ENCODE measurements at regions not wholly inside any gene's neighbourhood (a gene's known extent, or its start where the extent isn't known, plus 50 kb on each side); places are given as distances from the start of the nearest gene placed in this dataset.

- ATAC-seq = no peak
- intact Hi-C loops (cut with DNase I, micrococcal nuclease) = no loop called here
- H3K36me3 ChIP-seq (ENCODE audit: low read depth) = no peaks in the 10 kb centered on the region
- no peaks in the 10 kb centered on the region for H3K9me3 ChIP-seq
- H3K4me3 ChIP-seq = no peak overlapping the region
- TF ChIP-seq, protein P1, sequence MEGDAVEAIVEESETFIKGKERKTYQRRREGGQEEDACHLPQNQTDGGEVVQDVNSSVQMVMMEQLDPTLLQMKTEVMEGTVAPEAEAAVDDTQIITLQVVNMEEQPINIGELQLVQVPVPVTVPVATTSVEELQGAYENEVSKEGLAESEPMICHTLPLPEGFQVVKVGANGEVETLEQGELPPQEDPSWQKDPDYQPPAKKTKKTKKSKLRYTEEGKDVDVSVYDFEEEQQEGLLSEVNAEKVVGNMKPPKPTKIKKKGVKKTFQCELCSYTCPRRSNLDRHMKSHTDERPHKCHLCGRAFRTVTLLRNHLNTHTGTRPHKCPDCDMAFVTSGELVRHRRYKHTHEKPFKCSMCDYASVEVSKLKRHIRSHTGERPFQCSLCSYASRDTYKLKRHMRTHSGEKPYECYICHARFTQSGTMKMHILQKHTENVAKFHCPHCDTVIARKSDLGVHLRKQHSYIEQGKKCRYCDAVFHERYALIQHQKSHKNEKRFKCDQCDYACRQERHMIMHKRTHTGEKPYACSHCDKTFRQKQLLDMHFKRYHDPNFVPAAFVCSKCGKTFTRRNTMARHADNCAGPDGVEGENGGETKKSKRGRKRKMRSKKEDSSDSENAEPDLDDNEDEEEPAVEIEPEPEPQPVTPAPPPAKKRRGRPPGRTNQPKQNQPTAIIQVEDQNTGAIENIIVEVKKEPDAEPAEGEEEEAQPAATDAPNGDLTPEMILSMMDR (IDR thresholded peaks at IDR 0.05) = no peak
- DNase-seq = no peak
- H3K4me1 ChIP-seq (ENCODE audit: low read depth) = no peaks in the 10 kb centered on the region
Measured at GRCh38 chr20:48177058-48177457, 391.8 kb upstream of the SULF2 start.

- DNase-seq (no peak), ATAC-seq (no peak)
- Histone ChIP-seq H3K4me1 (ENCODE audit: low read depth) (no peaks in the 10 kb centered on the region), H3K4me3 (no peak overlapping the region), H3K9me3 (no peaks in the 10 kb centered on the region), H3K36me3 (ENCODE audit: low read depth) (no peaks in the 10 kb centered on the region)
- TF ChIP-seq, protein P1 (IDR thresholded peaks at IDR 0.05) = no peak
- intact Hi-C loops (cut with DNase I, micrococcal nuclease) = no loop called here
Measured at GRCh38 chr20:48176139-48176538, 390.9 kb upstream of the SULF2 start.

DNA sequence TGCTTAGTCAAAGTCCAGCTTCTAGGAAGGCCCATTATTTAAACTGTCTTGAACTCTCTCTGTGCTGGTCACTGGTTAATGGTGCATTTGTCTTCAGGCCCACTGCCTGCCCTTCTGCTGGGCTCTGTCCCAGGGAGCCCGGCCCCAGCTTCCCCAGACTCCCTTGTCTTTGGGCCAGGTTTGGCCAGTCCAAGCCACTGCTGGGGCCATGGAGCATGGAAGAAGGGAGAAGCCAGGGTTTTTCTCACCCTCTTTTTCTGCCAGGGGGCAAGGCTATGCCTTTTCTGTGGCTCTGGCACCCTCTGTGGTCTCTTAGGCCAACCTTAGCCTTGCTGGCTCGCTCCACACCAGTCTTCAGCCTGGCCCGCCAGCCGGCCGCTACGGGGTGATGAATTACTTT, 390.0 kb upstream of the SULF2 start:
- intact Hi-C loops (cut with DNase I, micrococcal nuclease) = no loop called here
- TF ChIP-seq, protein P1 (IDR thresholded peaks at IDR 0.05) = no peak
- no peak overlapping the region for H3K4me3 ChIP-seq

GRCh38 chr20:48172357-48172702, 387.0 kb upstream of the SULF2 start:
- Histone ChIP-seq H3K36me3 (ENCODE audit: low read depth) (no peaks in the 10 kb centered on the region), H3K4me3 (no peak overlapping the region), H3K4me1 (ENCODE audit: low read depth) (no peaks in the 10 kb centered on the region), H3K9me3 (no peaks in the 10 kb centered on the region)
- no peak for DNase-seq
- TF ChIP-seq, protein P1 (IDR thresholded peaks at IDR 0.05) = no peak
- intact Hi-C loops (cut with DNase I, micrococcal nuclease) = no loop called here
- no peak for ATAC-seq

More for the DNA sequence above, 390.0 kb upstream of the SULF2 start:
- DNase-seq (no peak), ATAC-seq (no peak)
- no peaks in the 10 kb centered on the region for H3K4me1 ChIP-seq (ENCODE audit: low read depth)
- no peaks in the 10 kb centered on the region for H3K36me3 ChIP-seq (ENCODE audit: low read depth)
- H3K9me3 ChIP-seq = no peaks in the 10 kb centered on the region

DNA sequence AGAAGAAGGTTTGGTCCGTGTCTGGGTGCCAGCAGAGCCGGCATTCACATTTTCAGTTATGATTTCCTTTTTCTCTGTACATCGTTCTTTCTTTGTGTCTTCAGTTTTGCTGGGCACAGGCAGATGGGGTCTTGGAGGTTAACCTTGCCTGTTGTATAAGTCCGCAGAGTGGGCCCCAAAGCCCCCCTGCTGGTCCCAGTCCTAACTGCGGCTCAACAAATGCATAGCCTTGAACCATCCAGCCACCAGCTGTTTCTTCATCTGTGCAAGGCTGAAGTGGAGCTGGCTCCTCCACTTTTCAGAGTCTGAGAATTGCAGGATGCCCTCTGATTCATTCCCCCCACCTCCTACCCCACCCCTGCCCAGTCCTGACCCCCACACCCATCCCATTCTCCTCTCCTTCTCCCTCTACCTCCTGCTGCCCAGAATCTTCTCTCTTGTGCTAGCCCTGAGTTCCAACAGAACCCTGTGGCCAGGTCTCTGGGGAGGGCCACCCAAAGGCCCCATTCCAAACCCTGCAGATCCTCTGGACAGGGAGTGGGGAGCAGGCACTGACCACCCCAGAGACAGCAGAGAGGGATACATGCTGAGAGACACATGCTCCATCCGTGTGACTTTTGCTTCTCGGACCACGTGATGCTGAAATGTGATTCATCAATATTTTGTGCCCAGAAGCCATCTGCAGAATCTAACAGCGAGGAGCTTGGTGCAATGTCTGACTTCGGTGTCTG, 386.5 kb upstream of the SULF2 start:
- Histone ChIP-seq H3K36me3 (ENCODE audit: low read depth) (no peaks in the 10 kb centered on the region), H3K9me3 (no peaks in the 10 kb centered on the region), H3K4me1 (ENCODE audit: low read depth) (no peaks in the 10 kb centered on the region), H3K4me3 (no peak overlapping the region)
- no peak for DNase-seq
- TF ChIP-seq, protein P1 (IDR thresholded peaks at IDR 0.05) = no peak
- no peak for ATAC-seq
- intact Hi-C loops (cut with DNase I, micrococcal nuclease) = no loop called here

DNA sequence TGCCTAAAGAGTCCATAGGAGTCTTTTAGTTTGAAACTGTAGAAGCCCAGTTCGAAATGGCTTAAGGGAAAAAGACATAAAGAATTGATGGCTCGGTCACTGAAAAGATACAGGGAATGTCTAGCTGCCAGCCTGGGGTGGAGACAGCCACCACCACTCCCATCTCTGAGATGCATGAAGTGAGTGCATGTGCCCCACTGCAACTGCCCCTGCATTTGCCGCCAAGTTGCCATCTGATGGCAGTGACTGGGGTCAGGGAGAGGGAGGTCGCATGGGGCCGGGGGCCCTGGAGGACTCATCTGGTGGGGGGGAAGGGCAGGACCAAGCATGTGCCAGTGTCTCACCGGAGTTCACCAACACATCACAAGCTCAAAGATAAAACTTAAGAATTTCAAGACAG, 385.8 kb upstream of the SULF2 start:
- H3K4me1 ChIP-seq (ENCODE audit: low read depth) = no peaks in the 10 kb centered on the region
- no peak overlapping the region for H3K4me3 ChIP-seq
- intact Hi-C loops (cut with DNase I, micrococcal nuclease) = no loop called here
- H3K36me3 ChIP-seq (ENCODE audit: low read depth) = no peaks in the 10 kb centered on the region
- ATAC-seq (no peak), DNase-seq (no peak)
- TF ChIP-seq, protein P1 (IDR thresholded peaks at IDR 0.05) = no peak
- H3K9me3 ChIP-seq = no peaks in the 10 kb centered on the region
